HG03139 (cell line): ENCODE measurements at regions not wholly inside any gene's neighbourhood (a gene's known extent, or its start where the extent isn't known, plus 50 kb on each side); places are given as distances from the start of the nearest gene placed in this dataset.
"Not testable (repeated sequence)": the region's sequence is repeated elsewhere in the genome, so short reads cannot be mapped to it uniquely, and the experiment has no call there.

Source experiments
- ATAC-seq: cut with Tn5 transposase; IDR thresholded peaks from one replicate; pipeline ENCODE4 v1.9.1; 2021; ENCODE audit not compliant: unreplicated experiment

GRCh38 chr1:118473825-118474224 lies 288.8 kb upstream of the SPAG17 start:
- ATAC-seq: no peak

GRCh38 chr1:118464460-118464859 lies 279.4 kb upstream of the SPAG17 start:
- not testable (repeated sequence) for ATAC-seq

GRCh38 chr1:118461154-118461553 lies 276.1 kb upstream of the SPAG17 start:
- ATAC-seq: no peak

GRCh38 chr1:118459871-118460270 lies 274.8 kb upstream of the SPAG17 start:
- ATAC-seq: no peak

- not testable (repeated sequence) for ATAC-seq
Measured at GRCh38 chr1:118453856-118454255, 268.8 kb upstream of the SPAG17 start.

- no peak for ATAC-seq
Measured at GRCh38 chr1:118445156-118445555, 260.1 kb upstream of the SPAG17 start.

- no peak for ATAC-seq
Measured at GRCh38 chr1:118442214-118442613, 257.2 kb upstream of the SPAG17 start.

GRCh38 chr1:118437664-118438063 lies 252.6 kb upstream of the SPAG17 start:
- no peak for ATAC-seq

GRCh38 chr1:118429856-118430255 lies 244.8 kb upstream of the SPAG17 start:
- ATAC-seq: no peak

- ATAC-seq: no peak
Measured at GRCh38 chr1:118421868-118422350, 236.9 kb upstream of the SPAG17 start.

- no peak for ATAC-seq
Measured at GRCh38 chr1:118404024-118404423, 219.0 kb upstream of the SPAG17 start.

- no peak for ATAC-seq
Measured at GRCh38 chr1:118397496-118397859, 212.4 kb upstream of the SPAG17 start.

GRCh38 chr1:118396829-118397495 lies 211.9 kb upstream of the SPAG17 start:
- no peak for ATAC-seq

GRCh38 chr1:118396279-118396678 lies 211.3 kb upstream of the SPAG17 start:
- no peak for ATAC-seq

- ATAC-seq: no peak
Measured at GRCh38 chr1:118395430-118395991, 210.5 kb upstream of the SPAG17 start.

- ATAC-seq: no peak
Measured at GRCh38 chr1:118390955-118391354, 205.9 kb upstream of the SPAG17 start.

- no peak for ATAC-seq
Measured at GRCh38 chr1:118388301-118388959, 203.4 kb upstream of the SPAG17 start.

- no peak for ATAC-seq
Measured at GRCh38 chr1:118381197-118381869, 196.3 kb upstream of the SPAG17 start.

GRCh38 chr1:118377183-118377582 lies 192.2 kb upstream of the SPAG17 start:
- ATAC-seq: not testable (repeated sequence)

- no peak for ATAC-seq
Measured at GRCh38 chr1:118371612-118372011, 186.6 kb upstream of the SPAG17 start.

GRCh38 chr1:118370861-118371260 lies 185.8 kb upstream of the SPAG17 start:
- no peak for ATAC-seq

GRCh38 chr1:118366286-118366685 lies 181.3 kb upstream of the SPAG17 start:
- ATAC-seq: no peak
